Inferior parietal cortex (tissue), 1 donor: ENCODE measurements at regions not wholly inside any gene's neighbourhood (a gene's known extent, or its start where the extent isn't known, plus 50 kb on each side); places are given as distances from the start of the nearest gene placed in this dataset.

ENCODE experiments used
- DNase-seq: peaks from one replicate; pipeline ENCODE4 v3.0.0-alpha.2; 2016; ENCODE audit errors: extremely low spot score

DNA sequence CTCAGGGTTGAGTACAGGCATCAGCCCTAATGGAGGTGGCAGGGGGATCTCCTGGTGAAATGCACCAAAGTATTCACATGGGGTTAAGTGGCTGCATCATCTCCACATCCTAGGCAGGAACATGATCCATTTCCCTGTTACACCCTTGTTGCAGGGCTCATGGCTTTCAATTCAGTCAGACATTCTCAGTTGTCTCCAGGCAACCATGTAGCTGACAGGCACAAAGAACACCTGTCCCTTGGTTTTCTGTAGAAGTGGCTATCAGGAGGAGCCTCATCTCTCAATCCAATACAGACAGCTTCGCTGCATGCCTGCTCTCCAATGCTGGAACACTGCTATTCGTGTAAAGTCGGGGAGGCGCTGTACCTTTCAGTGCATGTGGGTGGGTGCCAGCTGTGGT, 299.0 kb upstream of the FOXG1 start:
- DNase-seq: no peak

DNA sequence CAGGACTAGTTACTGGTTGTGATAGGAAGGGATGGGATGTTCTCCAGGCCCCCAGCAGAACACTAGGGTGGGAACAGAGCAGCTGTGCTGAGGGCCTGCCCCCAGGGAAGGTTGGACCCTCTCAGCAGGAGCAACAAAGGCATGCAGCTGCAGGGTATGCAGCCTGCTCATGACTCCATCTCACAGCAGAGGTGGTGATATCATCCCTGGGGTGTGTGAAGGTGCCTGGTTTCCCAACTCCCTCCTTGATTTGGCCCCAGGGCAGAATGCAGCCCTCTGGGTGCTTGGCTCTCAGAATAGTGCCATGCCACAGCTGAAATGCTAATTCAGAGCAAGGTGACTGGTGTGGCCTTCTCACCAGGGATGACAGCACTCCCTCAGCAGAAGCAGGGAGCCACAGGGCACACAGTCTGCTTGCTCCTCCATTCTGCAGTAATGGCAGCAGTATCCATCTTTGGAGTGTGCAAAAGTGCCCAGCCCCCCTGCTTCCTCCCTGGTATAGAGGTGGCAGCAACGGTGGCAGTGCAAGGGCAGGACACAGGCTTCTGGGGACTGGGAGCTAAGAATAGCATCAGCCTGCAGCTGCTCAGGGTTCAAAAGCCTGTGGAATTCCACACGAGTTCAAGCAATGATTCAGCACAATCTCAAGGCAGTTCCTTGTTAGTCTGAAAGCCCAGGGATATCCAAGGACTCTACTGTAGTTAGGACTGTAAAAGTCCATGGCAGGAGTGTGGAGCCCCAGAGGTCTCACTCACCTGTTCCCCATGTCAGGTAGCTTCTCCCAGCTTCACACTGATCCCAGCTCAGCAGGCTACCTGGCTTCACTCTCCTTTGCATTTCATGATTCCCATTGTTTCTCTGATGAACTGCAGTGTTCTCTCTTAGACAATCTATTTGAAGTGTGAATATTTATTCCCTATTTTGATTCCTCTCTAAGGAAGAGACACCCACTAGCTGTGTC, 298.1 kb upstream of the FOXG1 start:
- no peak for DNase-seq

DNA sequence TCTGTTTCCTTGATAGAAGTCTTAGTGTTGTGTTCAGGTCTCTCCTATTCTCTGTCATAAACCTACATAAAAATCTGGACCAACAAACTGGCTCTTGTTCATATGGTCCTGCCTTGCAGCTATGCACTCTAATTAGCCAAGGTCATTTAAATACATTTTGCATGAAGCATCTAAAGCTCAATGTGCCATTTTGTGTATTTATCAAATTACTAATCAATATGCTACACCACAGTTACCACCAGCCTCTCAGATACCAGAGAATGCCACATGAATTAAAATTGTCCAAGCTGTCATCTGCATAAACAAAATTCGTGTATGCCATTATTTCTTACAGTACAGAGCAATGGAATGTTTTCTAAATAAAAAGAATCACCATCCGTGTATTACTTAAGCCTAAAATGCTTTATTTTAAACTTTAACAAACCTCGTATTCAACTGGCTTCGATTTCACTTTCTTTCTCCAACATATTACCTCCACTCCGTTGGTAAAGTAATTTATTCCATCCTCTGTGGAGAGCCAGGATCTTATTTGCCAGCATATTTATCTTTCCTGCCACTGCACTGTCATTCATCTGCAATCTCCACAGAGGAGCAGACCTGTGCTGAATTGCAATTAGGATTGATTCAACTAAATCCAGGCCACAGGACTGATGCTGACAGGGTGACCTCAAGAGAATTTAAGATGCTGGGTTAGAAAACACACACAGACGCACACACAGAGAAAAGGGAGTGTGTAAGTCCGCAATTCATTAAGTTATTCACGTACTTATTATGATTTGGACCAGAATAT, 284.1 kb upstream of the FOXG1 start:
- DNase-seq: no peak

GRCh38 chr14:28483506-28483905, 283.1 kb upstream of the FOXG1 start:
- no peak for DNase-seq

DNA sequence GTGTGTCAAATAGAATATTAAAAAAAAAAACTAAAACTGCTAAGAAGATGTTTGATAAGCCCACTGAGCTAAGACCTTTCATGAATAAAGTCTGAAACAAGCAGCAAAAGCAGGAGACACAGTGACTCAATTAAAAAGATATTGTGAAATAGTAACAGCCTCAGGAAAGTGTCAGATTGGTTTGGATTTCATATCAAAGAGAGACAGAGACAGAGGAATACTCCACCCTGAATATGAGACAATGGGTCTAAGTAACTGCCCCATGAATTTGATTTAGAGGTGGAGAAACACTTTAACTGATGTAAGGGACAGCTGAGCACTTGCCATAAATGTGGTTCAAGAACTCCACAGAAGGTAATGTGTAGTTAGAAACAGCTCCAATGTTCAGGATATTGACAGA, 277.9 kb upstream of the FOXG1 start:
- DNase-seq: no peak

- DNase-seq: no peak
Measured at GRCh38 chr14:28493516-28493915, 273.1 kb upstream of the FOXG1 start.

DNA sequence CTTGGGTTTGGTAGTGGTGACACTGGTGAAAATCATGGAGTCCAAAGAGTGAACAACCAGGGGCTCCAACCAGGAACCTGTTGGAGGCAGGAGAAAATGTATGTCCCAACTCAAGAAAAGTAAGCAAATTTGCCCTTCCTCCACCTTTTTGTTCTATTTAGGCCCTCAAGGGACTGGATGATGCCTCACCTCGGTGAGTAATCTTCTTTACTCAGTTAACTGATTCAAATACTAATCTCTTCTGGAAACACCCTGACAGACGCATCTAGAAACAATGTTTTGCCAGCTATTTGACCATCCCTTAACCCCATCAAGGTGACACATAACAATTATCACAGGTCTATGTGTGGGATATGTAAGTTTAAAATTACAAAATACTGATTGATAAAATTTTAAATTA, 272.4 kb upstream of the FOXG1 start:
- DNase-seq: no peak

GRCh38 chr14:28496364-28496763, 270.2 kb upstream of the FOXG1 start:
- no peak for DNase-seq

DNA sequence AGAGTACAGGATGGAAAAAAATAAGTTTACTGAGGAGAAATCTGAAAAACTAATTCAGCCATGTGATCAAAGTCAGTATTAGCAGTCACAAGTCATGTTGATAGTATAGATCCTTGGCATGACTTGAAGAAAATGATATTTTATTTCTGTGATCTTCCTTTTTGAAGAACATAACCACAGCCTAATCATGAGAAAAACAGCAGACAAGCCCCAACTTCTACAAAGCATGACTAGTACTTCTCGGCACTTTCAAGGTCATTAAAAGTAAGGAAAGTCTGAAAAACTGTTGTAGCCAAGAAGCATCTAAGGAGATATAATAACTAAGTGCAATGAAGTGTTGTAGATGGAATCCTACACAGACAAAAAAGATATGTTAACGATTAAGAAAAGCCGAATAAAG, 264.1 kb upstream of the FOXG1 start:
- no peak for DNase-seq

DNA sequence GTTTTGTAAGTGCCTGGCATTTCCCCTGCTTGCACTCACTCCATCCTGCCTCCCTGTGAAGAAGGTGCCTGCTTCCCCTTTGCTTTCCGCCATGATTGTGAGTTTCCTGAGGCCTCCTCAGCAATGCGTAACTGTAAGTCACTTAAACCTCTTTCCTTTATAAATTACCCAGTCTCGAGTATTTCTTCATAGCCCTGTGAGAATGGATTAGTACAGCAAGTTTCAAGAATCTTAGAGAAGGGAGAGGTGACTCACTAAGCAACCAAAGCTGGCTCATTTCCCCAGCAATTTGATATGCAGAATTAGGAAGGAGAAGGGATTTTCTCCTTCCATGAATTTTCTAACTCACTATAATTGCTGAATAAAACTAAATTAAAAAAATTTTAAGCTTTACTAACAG, 251.0 kb upstream of the FOXG1 start:
- no peak for DNase-seq

- no peak for DNase-seq
Measured at GRCh38 chr14:28536889-28537288, 229.7 kb upstream of the FOXG1 start.

GRCh38 chr14:28542040-28542439, 224.5 kb upstream of the FOXG1 start:
- DNase-seq: no peak

- DNase-seq: no peak
Measured at GRCh38 chr14:28565345-28565744, 201.2 kb upstream of the FOXG1 start.

GRCh38 chr14:28570391-28570790, 196.2 kb upstream of the FOXG1 start:
- DNase-seq: no peak

GRCh38 chr14:28571636-28572035, 195.0 kb upstream of the FOXG1 start:
- DNase-seq: no peak

GRCh38 chr14:28576523-28576922, 190.1 kb upstream of the FOXG1 start:
- DNase-seq: no peak

DNA sequence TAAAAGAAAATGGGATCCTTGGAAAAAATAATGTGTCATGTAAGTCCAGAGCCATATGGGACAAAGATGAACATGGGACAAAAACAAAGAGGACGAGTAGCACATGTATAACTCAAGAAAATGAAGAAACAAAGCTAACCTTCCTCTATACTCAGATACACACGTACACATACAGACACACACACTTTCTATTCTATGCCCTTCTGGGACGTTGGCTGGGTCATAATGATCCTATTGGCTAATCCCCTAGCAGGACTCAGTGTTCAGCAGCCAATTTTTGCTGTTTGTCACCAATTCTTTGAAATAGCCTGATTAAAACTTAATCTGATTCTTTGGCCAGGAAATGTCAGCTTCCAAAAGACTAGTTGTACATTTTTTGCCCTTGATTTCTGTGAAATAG, 189.4 kb upstream of the FOXG1 start:
- no peak for DNase-seq

DNA sequence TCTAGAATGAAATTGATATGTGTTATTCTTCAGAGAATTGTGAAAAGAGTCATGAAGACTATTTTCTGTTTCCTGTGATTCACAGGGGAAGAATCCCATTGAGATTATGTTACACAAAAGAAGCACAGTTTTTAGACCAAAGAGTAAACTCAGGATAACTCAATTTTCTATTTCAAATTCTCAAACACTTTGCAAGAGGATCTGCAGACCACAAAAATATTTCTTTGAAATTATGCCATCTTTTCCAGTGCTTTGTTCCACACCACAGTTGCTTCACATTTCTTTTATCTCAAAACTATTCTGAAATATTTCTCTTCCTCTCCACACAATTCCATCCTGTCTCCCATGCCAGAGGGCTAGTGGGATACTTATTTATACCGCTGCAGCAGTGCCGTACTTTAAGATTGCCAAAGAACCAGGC, 188.9 kb upstream of the FOXG1 start:
- DNase-seq: no peak

GRCh38 chr14:28584951-28585350, 181.6 kb upstream of the FOXG1 start:
- DNase-seq: no peak

DNA sequence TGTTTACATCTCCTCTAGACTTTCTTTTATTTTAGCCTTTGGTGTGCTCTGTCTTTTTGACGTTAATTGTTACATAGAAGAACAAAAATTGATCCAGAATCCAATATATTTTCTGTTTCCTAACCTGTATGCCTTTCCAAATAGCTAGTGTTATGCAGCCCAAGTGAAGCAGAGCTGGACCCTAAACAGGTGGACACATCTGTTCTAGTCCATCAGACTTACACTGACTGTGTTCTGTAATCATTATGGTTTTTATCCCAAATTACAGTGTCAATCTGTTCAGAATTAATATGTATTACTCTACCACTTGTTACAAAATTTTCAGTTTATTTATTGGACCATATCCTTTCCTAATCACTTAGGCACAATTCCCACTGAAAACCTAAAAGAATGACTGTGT, 176.8 kb upstream of the FOXG1 start:
- no peak for DNase-seq

GRCh38 chr14:28596391-28596790, 170.2 kb upstream of the FOXG1 start:
- DNase-seq: no peak

- no peak for DNase-seq
Measured at GRCh38 chr14:28599191-28599590, 167.4 kb upstream of the FOXG1 start.

DNA sequence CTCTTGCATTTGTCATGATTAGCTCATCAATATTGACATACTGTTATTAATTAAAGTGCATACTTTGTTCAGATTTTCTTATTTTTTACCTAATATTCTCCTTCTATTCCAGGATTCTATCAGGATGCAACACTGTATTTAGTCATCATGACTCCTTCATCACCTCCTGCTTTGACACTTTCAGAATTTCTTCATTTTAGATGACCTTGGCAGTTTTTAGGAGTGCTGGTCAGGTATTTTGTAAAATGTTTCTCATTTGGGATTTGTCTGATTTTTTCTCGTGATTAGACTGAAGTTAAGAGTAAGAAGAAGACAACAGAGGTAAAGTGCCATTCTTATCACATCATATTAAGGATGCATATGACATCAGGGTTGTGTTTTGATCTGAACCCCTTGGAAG, 167.0 kb upstream of the FOXG1 start:
- no peak for DNase-seq
